ENCODE measurements at regions not wholly inside any gene's neighbourhood (a gene's known extent, or its start where the extent isn't known, plus 50 kb on each side); places are given as distances from the start of the nearest gene placed in this dataset.
"Not testable (repeated sequence)": the region's sequence is repeated elsewhere in the genome, so short reads cannot be mapped to it uniquely, and the experiment has no call there.

- TF ChIP-seq CTCF (IDR thresholded peaks at IDR 0.05; ENCODE audit: low read depth, low read length), result no peak
- no peak for DNase-seq (ENCODE audit: low read depth, low spot score)
- H3K4me3 ChIP-seq (ENCODE audit: low read depth, low read length), result no peak overlapping the region
- in situ Hi-C loops (cut with HindIII; ENCODE audit: low sequenced_read_pairs), result no loop called here
These were observed 496.5 kb upstream of the TBL1XR1 start for GRCh38 chr3:177693616-177694264.

DNA sequence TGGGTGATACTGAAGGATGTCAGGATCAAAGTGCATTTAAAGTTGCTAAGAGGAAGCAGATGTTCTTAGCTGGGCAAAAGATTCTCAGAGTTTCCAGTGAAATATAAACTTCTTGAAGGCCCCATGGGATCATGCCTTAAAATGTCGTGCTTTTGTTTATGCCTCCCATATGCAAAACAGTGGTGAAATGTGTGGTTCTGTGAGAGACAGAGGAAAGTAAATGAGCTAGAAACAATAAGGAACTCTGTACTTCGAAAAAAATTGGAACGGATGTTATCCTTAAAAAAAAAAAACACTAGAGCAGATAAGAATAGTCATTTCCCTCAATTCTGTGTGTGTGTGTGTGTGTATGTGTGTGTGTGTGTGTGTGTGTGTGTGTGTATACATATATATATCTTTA, 497.0 kb upstream of the TBL1XR1 start:
- DNase-seq (ENCODE audit: low read depth, low spot score), result peak; percentile 61
- in situ Hi-C loops (cut with HindIII; ENCODE audit: low sequenced_read_pairs), result no loop called here
- no peak for TF ChIP-seq CTCF (IDR thresholded peaks at IDR 0.05; ENCODE audit: low read depth, low read length)
- H3K4me3 ChIP-seq (ENCODE audit: low read depth, low read length), result no peak overlapping the region

DNA sequence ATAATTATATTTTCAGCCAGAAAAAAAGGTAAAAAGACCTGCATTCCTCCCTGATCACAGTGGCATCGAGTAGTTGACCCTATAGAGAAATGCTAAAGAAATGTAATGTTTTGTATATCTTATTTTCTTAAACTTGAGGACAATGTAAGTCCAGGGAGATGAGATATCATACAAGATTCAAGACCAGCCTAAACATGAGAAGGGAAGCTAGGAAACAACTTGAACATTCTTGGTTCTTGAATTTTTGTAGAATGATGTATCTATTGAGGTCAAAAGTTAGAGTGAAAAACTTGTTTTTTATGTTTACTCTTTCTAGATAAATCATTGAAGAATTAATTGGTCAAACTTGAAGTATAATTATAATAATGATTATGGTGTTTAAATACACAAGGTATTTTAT, 497.7 kb upstream of the TBL1XR1 start:
- DNase-seq (ENCODE audit: low read depth, low spot score), result no peak
- H3K4me3 ChIP-seq (ENCODE audit: low read depth, low read length), result no peak overlapping the region
- no peak for TF ChIP-seq CTCF (IDR thresholded peaks at IDR 0.05; ENCODE audit: low read depth, low read length)
- in situ Hi-C loops (cut with HindIII; ENCODE audit: low sequenced_read_pairs), result no loop called here

DNA sequence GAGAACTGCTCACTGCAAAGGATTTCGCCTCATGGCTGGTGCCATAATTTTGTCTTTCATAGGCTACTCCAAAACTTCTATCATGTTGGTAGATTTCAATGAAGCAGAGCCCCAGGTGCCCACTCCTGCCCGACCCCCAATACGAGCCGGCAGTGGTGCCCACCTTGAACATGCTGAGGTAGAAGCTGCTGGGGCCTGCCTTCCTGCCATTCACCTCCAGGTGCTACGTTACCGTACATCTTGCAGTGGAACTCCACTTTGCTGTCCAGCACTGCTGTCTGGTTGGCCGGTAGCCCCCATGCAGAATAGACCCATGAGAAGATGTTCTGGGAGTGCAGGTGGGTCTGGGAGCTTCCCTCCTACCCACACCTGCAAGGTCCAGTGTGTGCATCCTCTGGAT, 502.8 kb upstream of the TBL1XR1 start:
- no peak for TF ChIP-seq CTCF (IDR thresholded peaks at IDR 0.05; ENCODE audit: low read depth, low read length)
- no peak overlapping the region for H3K4me3 ChIP-seq (ENCODE audit: low read depth, low read length)
- no peak for DNase-seq (ENCODE audit: low read depth, low spot score)
- in situ Hi-C loops (cut with HindIII; ENCODE audit: low sequenced_read_pairs), result no loop called here

DNA sequence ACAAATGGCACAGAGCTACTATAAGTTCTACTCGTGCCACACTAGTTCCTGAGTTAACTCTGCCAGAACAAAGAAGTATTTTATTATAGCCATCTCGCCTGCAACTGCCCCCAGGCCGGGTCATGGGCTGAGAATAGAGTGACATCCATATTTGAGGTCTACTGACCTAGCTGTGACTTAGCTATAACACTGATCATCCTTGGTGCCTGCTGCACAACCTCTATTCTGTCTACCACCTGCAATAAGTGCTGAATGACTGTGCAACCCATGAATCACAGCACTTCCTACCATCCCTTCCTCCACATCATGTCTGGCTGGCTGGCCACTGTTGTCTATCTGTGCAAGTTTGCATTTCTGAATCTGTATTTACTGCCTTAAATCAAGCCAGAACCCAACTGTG, 506.5 kb upstream of the TBL1XR1 start:
- in situ Hi-C loops (cut with HindIII; ENCODE audit: low sequenced_read_pairs), result no loop called here
- no peak overlapping the region for H3K4me3 ChIP-seq (ENCODE audit: low read depth, low read length)
- no peak for DNase-seq (ENCODE audit: low read depth, low spot score)
- TF ChIP-seq CTCF (IDR thresholded peaks at IDR 0.05; ENCODE audit: low read depth, low read length), result no peak

DNA sequence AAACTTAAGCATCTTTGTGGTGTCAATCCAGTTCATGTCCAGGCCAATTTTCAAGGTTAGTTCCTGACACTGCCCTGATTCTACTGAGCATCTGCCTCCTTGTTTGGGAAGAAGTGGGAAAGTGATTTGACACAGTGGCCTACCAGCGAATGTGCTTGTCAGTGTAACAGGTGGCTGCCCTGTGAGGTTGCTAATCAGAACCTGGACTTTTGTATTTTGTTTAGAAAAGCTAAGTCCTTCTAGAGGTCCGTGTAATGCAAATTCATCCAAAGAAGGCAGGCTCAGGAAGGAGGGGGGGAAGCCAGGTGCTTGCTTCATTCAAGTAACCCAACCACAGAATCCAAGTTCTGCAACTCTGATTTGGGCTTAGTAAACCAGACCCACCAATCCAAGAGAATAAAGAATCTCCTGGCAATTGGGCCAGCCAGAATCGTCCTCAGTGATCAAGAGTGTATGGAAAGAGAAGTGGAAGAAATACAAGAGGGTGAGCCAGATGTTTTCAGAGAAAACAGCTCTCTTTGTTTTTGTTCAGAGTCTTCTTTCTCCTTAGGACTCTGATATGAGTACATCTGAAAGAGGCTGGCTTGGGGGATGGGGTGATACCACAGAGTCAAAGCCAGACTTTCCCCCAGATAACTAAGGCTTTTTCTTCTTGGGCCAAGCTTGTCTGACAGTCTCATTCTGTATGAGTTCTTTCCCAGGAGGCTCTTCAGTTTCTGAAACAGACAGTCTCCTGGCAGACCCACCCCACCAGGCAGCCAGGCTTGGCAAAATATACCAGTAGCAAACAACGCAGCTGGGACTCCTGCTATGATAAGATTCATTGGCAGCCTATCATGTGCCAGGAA, 508.9 kb upstream of the TBL1XR1 start:
- in situ Hi-C loops (cut with HindIII; ENCODE audit: low sequenced_read_pairs), result no loop called here
- no peak overlapping the region for H3K4me3 ChIP-seq (ENCODE audit: low read depth, low read length)
- no peak for TF ChIP-seq CTCF (IDR thresholded peaks at IDR 0.05; ENCODE audit: low read depth, low read length)
- peak; percentile 39 for DNase-seq (ENCODE audit: low read depth, low spot score)

GRCh38 chr3:177709470-177709869, 512.2 kb upstream of the TBL1XR1 start:
- DNase-seq (ENCODE audit: low read depth, low spot score); H3K4me3 ChIP-seq (ENCODE audit: low read depth, low read length); in situ Hi-C loops (cut with HindIII; ENCODE audit: low sequenced_read_pairs): not testable (repeated sequence)

Data from astrocyte of the spinal cord (primary cell).